PC-3 (cell line): ENCODE measurements at regions not wholly inside any gene's neighbourhood (a gene's known extent, or its start where the extent isn't known, plus 50 kb on each side); places are given as distances from the start of the nearest gene placed in this dataset.

Experiments used
- ATAC-seq: fragments of 200-7000 bp; cut with Tn5 transposase; 2 replicates; pipeline ENCODE4 v1.9.1; 2020; ENCODE audit warnings: mild to moderate bottlenecking, moderate library complexity
- BruUV-seq: library from RNA; stranded (reverse); fragments of 400-500 nt; replicated peaks from 2 replicates; lab custom pipeline; 2021; lab: Mats Ljungman, UMichigan
- CTCF ChIA-PET: fragments of 300-600 bp; sonication (Branson Sonifier 250); formaldehyde crosslinking; loops from one replicate; lab custom pipeline; 2022; ENCODE audit warnings: antibody characterized with exemption; lab: Charles Lee
- POLR2A ChIA-PET: fragments of 300-600 bp; sonication (Branson Sonifier 250); formaldehyde crosslinking; loops from one replicate; lab custom pipeline; 2022; ENCODE audit warnings: antibody characterized with exemption; ENCODE audit not compliant: unreplicated experiment; lab: Charles Lee
- DNase-seq: peaks from one replicate; pipeline ENCODE4 v3.0.0-alpha.2; 2015
- H2AFZ ChIP-seq: fragments of 300-600 bp; sonication (generic); 2 replicates; pipeline ENCODE4 v1.6.0; 2016; ENCODE audit warnings: antibody characterized with exemption, low read length
- H3F3A ChIP-seq: fragments of 300-600 bp; sonication (generic); one replicate; pipeline ENCODE4 v1.6.0; 2017; ENCODE audit warnings: antibody characterized with exemption, low read length, control low read depth, mild to moderate bottlenecking; ENCODE audit not compliant: unreplicated experiment
- H3K27ac ChIP-seq: fragments of 300-600 bp; sonication (generic); 2 replicates; pipeline ENCODE4 v1.5.1; 2016; ENCODE audit warnings: mild to moderate bottlenecking, low read length
- H3K27me3 ChIP-seq: fragments of 300-600 bp; sonication (generic); 2 replicates; pipeline ENCODE4 v1.6.1; 2016; ENCODE audit warnings: low read length, mixed read lengths
- H3K36me3 ChIP-seq: fragments of 300-600 bp; sonication (generic); 2 replicates; pipeline ENCODE4 v1.6.1; 2016; ENCODE audit warnings: low read depth, mixed run types, low read length, mixed read lengths
- H3K4me1 ChIP-seq: fragments of 300-600 bp; sonication (generic); 2 replicates; pipeline ENCODE4 v1.5.1; 2016; ENCODE audit warnings: low read length; ENCODE audit not compliant: insufficient read depth
- H3K4me2 ChIP-seq: fragments of 300-600 bp; sonication (generic); 2 replicates; pipeline ENCODE4 v1.6.0; 2016; ENCODE audit warnings: low read length
- H3K4me3 ChIP-seq: fragments of 300-600 bp; sonication (generic); 2 replicates; pipeline ENCODE4 v1.5.1; 2016; ENCODE audit warnings: mild to moderate bottlenecking, low read length, mixed read lengths
- H3K79me2 ChIP-seq: fragments of 300-600 bp; sonication (generic); 2 replicates; pipeline ENCODE4 v1.6.1; 2017; ENCODE audit warnings: low read length, mixed read lengths
- H3K9ac ChIP-seq: fragments of 300-600 bp; sonication (generic); 2 replicates; pipeline ENCODE4 v1.6.0; 2016; ENCODE audit warnings: mild to moderate bottlenecking, low read length
- H3K9me2 ChIP-seq: fragments of 300-600 bp; sonication (generic); replicated peaks from 2 replicates; pipeline ENCODE4 v1.6.1; 2016; ENCODE audit warnings: mixed run types, low read length, mixed read lengths
- H3K9me3 ChIP-seq: fragments of 300-600 bp; sonication (generic); 2 replicates; pipeline ENCODE4 v1.6.1; 2016; ENCODE audit warnings: low read length, mixed read lengths
- H4K20me1 ChIP-seq: fragments of 300-600 bp; sonication (generic); 2 replicates; pipeline ENCODE4 v1.6.1; 2016; ENCODE audit warnings: low read length, mixed read lengths
- CTCF ChIP-seq: fragments of 300-600 bp; sonication (generic); conservative IDR thresholded peaks from 2 replicates; pipeline ENCODE4 v1.5.1; 2017; ENCODE audit warnings: antibody characterized with exemption, low read depth, mild to moderate bottlenecking, low read length
- EZH2 ChIP-seq: fragments of 300-600 bp; sonication (generic); IDR thresholded peaks from one replicate; pipeline ENCODE4 v1.6.1; 2017; ENCODE audit warnings: antibody characterized with exemption, mild to moderate bottlenecking, low read length; ENCODE audit not compliant: unreplicated experiment
- EZH2phosphoT487 ChIP-seq: fragments of 300-600 bp; sonication (generic); IDR thresholded peaks from 2 replicates; pipeline ENCODE4 v1.6.1; 2018; ENCODE audit warnings: mild to moderate bottlenecking, antibody characterized with exemption, low read length, borderline replicate concordance
- intact Hi-C: fragments of 100-400 bp; cut with micrococcal nuclease; formaldehyde crosslinking; loops from 2 replicates; pipeline ENCODE4 v1.9.0; 2023

GRCh38 chr13:34340534-34340933 is 522.6 kb downstream of the RFC3 start:
- ATAC-seq: peak; percentile 98
- no peak for TF ChIP-seq EZH2
- TF ChIP-seq EZH2phosphoT487: no peak
- no peak for TF ChIP-seq CTCF
- Histone ChIP-seq H3K9me2 (0 out of 2 replicates have a peak, but pooled peaks cover 3% of the 10 kb centered on the region), H3K79me2 (no peaks in the 10 kb centered on the region), H3K27ac (peak overlapping the region; percentile 95), H3K9me3 (no peaks in the 10 kb centered on the region), H3F3A (no peaks in the 10 kb centered on the region), H4K20me1 (no peaks in the 10 kb centered on the region), H2AFZ (peak overlapping the region; percentile 52), H3K4me1 (peaks cover 38% of the 10 kb centered on the region), H3K9ac (peak overlapping the region; percentile 78), H3K27me3 (no peaks in the 10 kb centered on the region), H3K4me2 (peak overlapping the region; percentile 36), H3K36me3 (no peaks in the 10 kb centered on the region), H3K4me3 (no peak overlapping the region)
- ChIA-PET POLR2A (no interaction called here), CTCF (no interaction called here)
- intact Hi-C loops: loop anchor here (10.0 kb wide), 1 partner anchor 364 kb away; no protein-coding TSS in a partner anchor
- peak; percentile 85 for DNase-seq
- BruUV-seq: no TSS peak

- Histone ChIP-seq H3F3A (no peaks in the 10 kb centered on the region), H2AFZ (no peak overlapping the region), H3K9me3 (no peaks in the 10 kb centered on the region), H3K27ac (peak overlapping the region; percentile 74), H3K9ac (peak overlapping the region; percentile 46; the same call in 1 of the 2 replicates), H3K9me2 (0 out of 2 replicates have a peak, but pooled peaks cover 3% of the 10 kb centered on the region), H3K4me1 (peaks cover 54% of the 10 kb centered on the region), H4K20me1 (no peaks in the 10 kb centered on the region), H3K27me3 (no peaks in the 10 kb centered on the region), H3K4me2 (no peak overlapping the region), H3K79me2 (no peaks in the 10 kb centered on the region), H3K4me3 (no peak overlapping the region), H3K36me3 (no peaks in the 10 kb centered on the region)
- intact Hi-C loops: loop anchor here (10.0 kb wide), 1 partner anchor 361 kb away; no protein-coding TSS in a partner anchor
- DNase-seq (no peak), ATAC-seq (no peak)
- POLR2A ChIA-PET: no interaction called here
- TF ChIP-seq CTCF (no peak), EZH2phosphoT487 (no peak), EZH2 (no peak)
- no TSS peak for BruUV-seq
- CTCF ChIA-PET: no interaction called here
Measured at GRCh38 chr13:34343413-34343940, 525.5 kb downstream of the RFC3 start.

- Histone ChIP-seq H3K27me3 (no peaks in the 10 kb centered on the region), H4K20me1 (no peaks in the 10 kb centered on the region), H3K9me2 (0 out of 2 replicates have a peak, but pooled peaks cover 3% of the 10 kb centered on the region), H3F3A (peaks cover 5% of the 10 kb centered on the region), H3K79me2 (no peaks in the 10 kb centered on the region), H3K9me3 (no peaks in the 10 kb centered on the region), H3K27ac (peak overlapping the region; percentile 74), H2AFZ (no peak overlapping the region), H3K4me3 (no peak overlapping the region), H3K36me3 (no peaks in the 10 kb centered on the region), H3K4me1 (peaks cover 67% of the 10 kb centered on the region), H3K9ac (peak overlapping the region; percentile 42; the same call in 1 of the 2 replicates), H3K4me2 (no peak overlapping the region)
- no peak for ATAC-seq
- DNase-seq: no peak
- BruUV-seq: no TSS peak
- intact Hi-C loops: loop anchor here (5.0 to 10.0 kb wide), 2 partner anchors 122 to 360 kb away; no protein-coding TSS in a partner anchor
- ChIA-PET CTCF (no interaction called here), POLR2A (no interaction called here)
- TF ChIP-seq EZH2 (no peak), CTCF (no peak), EZH2phosphoT487 (no peak)
Measured at GRCh38 chr13:34344816-34345215, 526.9 kb downstream of the RFC3 start.
